Upper lobe of right lung (tissue), 1 donor: ENCODE measurements at regions not wholly inside any gene's neighbourhood (a gene's known extent, or its start where the extent isn't known, plus 50 kb on each side); places are given as distances from the start of the nearest gene placed in this dataset.
A peak's percentile ranks its signal among the peaks of the same experiment; 100 is the strongest.

ENCODE experiments used
- ATAC-seq: fragments of 200-7000 bp; cut with Tn5 transposase; one replicate; pipeline ENCODE4 v1.9.1; 2020; ENCODE audit warnings: mild to moderate bottlenecking, moderate library complexity
- DNase-seq: peaks from one replicate; pipeline ENCODE4 v3.0.0-alpha.2; 2020
- H3K27ac ChIP-seq: fragments of 200-600 bp; one replicate; pipeline ENCODE4 v1.8.0; 2022
- H3K27me3 ChIP-seq: fragments of 200-600 bp; one replicate; pipeline ENCODE4 v1.8.0; 2022; ENCODE audit warnings: mild to moderate bottlenecking
- H3K36me3 ChIP-seq: fragments of 200-600 bp; one replicate; pipeline ENCODE4 v1.8.0; 2022
- H3K4me1 ChIP-seq: fragments of 200-600 bp; one replicate; pipeline ENCODE4 v1.8.0; 2022
- H3K4me3 ChIP-seq: fragments of 200-600 bp; one replicate; pipeline ENCODE4 v1.8.0; 2022; ENCODE audit warnings: mild to moderate bottlenecking
- H3K9me3 ChIP-seq: fragments of 200-600 bp; one replicate; pipeline ENCODE4 v1.8.0; 2022
- CTCF ChIP-seq: fragments of 200-600 bp; IDR thresholded peaks from one replicate; pipeline ENCODE4 v1.8.0; 2022; ENCODE audit warnings: antibody characterized with exemption
- intact Hi-C: fragments of 100-400 bp; cut with DNase I; formaldehyde crosslinking; loops from one replicate; pipeline ENCODE4 v1.11.0; 2022
- donor health status: DM: no; HTN: yes; CAD: no; lungs with severe emphysema.

GRCh38 chr16:88306411-88306810, 76.3 kb upstream of the ZNF469 start:
- Histone ChIP-seq H3K4me3 (no peak overlapping the region), H3K36me3 (no peaks in the 10 kb centered on the region), H3K4me1 (peaks cover 4% of the 10 kb centered on the region), H3K9me3 (peaks cover 3% of the 10 kb centered on the region), H3K27me3 (no peaks in the 10 kb centered on the region), H3K27ac (no peak overlapping the region)
- intact Hi-C loops, result no loop called here
- TF ChIP-seq CTCF, result no peak
- DNase-seq, result no peak
- no peak for ATAC-seq

DNA sequence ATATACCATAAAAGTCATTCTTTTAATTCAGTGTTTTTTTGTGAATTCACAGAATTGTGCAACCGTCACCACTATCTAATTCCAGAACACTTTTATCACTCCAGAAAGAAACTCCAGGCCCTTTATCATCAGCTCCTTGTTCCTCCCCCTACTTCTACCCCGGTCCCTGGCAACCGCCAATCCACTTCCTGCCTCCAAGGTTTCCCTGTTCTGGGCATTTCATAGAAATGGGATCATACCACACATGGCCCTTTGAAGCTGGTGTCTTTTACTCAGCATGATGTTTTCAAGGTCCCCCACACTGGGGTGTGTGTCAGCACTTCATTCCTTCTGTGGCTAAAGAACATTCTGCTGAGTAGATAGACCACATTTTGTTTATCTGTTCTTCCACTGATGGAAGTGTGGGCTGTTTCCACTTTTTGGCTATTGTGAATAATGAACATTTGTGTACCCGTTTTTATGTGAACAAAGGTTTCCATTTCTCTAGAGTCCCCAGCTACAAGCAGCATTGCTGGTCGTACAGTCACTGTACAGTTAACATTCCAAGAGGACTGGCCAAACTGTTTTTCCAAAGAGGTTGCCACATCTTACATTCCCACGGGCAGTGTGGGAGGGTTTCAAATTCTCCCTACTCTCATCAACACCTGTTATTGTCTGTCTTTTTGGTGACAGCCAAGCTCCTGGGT, 75.8 kb upstream of the ZNF469 start:
- DNase-seq (no peak), ATAC-seq (no peak)
- TF ChIP-seq CTCF, result no peak
- no peaks in the 10 kb centered on the region for H3K27me3 ChIP-seq
- no peaks in the 10 kb centered on the region for H3K36me3 ChIP-seq
- intact Hi-C loops, result no loop called here
- peaks cover 3% of the 10 kb centered on the region for H3K9me3 ChIP-seq
- no peak overlapping the region for H3K4me3 ChIP-seq
- H3K27ac ChIP-seq, result no peak overlapping the region
- H3K4me1 ChIP-seq, result peaks cover 4% of the 10 kb centered on the region

DNA sequence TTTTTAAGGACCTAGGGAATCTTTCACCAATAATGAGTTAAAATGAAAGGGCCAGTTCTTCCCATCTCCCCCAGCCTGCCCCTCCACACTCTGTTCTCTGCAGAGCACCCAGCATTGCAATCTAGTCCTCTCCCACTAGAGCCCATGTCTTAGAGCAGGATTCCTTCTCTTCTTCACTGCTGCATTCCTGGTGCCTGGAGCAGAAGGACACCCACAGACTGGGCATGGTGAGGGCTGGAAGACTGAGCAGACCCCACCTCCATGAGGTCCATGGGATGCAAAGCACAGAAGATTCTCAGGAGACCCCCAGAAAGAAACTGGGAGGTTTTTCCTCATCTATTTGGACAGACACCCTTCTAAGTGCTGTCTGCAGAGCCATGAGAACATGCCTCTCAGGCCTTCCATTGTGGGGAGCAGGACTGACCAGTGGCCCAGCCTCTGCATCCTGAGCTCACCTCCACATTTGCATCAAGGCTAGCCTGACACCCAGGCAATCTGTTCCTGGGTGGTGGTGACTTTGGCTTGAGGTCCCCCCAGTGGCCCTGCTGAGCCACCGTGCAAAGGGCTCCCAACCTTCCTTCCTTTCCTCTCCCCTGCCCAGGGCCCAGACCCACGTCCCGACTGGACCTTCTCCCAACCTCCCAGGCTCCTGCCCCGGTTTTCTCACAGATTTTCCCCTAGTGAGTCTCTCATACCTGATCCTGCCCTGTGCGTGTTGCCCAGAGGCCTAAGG, 74.2 kb upstream of the ZNF469 start:
- intact Hi-C loops, result no loop called here
- no peak for TF ChIP-seq CTCF
- Histone ChIP-seq H3K4me3 (no peak overlapping the region), H3K9me3 (peaks cover 3% of the 10 kb centered on the region), H3K27ac (no peak overlapping the region), H3K36me3 (no peaks in the 10 kb centered on the region), H3K27me3 (no peaks in the 10 kb centered on the region), H3K4me1 (peaks cover 4% of the 10 kb centered on the region)
- ATAC-seq (no peak), DNase-seq (no peak)

- Histone ChIP-seq H3K4me1 (peaks cover 4% of the 10 kb centered on the region), H3K9me3 (peaks cover 3% of the 10 kb centered on the region), H3K36me3 (no peaks in the 10 kb centered on the region), H3K27me3 (no peaks in the 10 kb centered on the region), H3K27ac (no peak overlapping the region), H3K4me3 (no peak overlapping the region)
- ATAC-seq (no peak), DNase-seq (no peak)
- no peak for TF ChIP-seq CTCF
- intact Hi-C loops, result no loop called here
These were observed 73.4 kb upstream of the ZNF469 start for GRCh38 chr16:88309174-88309907.

DNA sequence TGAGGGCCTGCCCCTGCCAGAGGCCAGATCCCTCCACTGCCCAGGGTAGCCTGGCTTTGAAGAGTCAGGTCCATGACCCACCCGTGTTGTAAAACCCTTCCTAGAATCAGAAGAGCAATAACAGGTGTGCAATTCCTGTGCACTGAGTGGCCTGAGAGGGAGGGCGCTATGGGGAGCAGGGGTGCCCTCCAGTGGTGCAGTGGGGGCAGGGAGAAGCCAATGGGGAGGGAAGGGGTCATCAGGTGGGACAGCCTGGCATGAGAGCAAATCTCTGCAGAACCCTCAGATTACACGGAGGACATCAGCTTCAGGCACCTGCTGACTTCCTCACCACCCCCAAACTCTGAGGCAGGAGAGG, 72.9 kb upstream of the ZNF469 start:
- intact Hi-C loops, result no loop called here
- H3K4me3 ChIP-seq, result no peak overlapping the region
- peak; percentile 51 for ATAC-seq
- DNase-seq, result no peak
- H3K9me3 ChIP-seq, result peaks cover 3% of the 10 kb centered on the region
- H3K27ac ChIP-seq, result no peak overlapping the region
- H3K4me1 ChIP-seq, result peaks cover 4% of the 10 kb centered on the region
- no peaks in the 10 kb centered on the region for H3K27me3 ChIP-seq
- TF ChIP-seq CTCF, result peak; percentile 19
- H3K36me3 ChIP-seq, result no peaks in the 10 kb centered on the region
